GM13977 (cell line): ENCODE measurements at regions not wholly inside any gene's neighbourhood (a gene's known extent, or its start where the extent isn't known, plus 50 kb on each side); places are given as distances from the start of the nearest gene placed in this dataset.
A peak's percentile ranks its signal among the peaks of the same experiment; 100 is the strongest.

Experiments
- DNase-seq: peaks from one replicate; pipeline ENCODE4 v3.0.0; 2012; ENCODE audit warnings: low spot score
- CTCF ChIP-seq: IDR thresholded peaks from 2 replicates; pipeline ENCODE4 v1.5.1; 2012; ENCODE audit warnings: mild to moderate bottlenecking, control low read depth; ENCODE audit not compliant: insufficient read depth; ENCODE audit errors: extremely low read depth, missing control alignments
- in situ Hi-C: fragments of 300-500 bp; cut with MboI; formaldehyde crosslinking; loops from one replicate; pipeline ENCODE4 v1.12.0; 2022; ENCODE audit warnings: low sequenced_read_pairs, low pct_unique_long_range_greater_than_20kb, mixed read lengths, inconsistent platforms; ENCODE audit not compliant: unreplicated experiment

DNA sequence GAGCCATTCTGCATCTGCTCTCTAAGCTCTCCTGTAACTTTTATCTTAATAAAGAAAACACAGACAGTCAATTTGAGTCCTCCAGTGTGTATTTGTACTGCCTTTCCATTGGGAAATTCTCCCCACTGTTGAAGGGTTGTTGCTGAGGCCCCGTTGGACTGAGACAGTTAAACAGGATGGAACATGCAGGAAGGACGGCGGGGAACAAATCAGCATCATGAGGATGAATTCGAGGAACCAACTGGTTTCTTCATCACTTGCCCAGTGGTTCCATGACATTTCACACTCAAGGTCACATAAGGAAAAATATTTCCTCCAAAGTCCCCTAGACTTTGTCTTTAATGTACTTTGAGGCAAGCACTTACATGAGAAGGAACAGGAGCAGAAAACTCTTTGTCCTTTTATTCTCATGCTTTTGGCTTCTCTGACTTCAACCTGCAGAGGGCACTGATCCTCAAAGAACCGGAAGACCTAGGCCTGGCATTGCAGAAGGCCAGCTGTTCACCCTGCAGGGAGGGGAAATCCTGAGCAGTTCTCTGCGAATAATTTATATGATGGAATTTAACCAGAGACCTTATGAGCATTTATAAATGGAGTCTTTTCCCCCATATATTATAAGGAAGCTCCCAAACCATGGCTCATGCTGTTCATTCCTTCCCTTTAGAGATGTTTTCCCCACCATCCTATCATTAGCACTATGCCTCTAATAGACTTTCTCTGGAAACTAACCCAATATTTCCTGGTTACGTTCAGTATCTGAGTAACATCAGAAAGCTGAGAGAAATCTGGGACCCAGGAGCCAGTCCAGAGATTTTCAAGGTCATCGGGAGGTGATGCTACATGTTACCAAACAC lies 55.2 kb upstream of the ADGRF1 start:
- in situ Hi-C loops, result loop anchor here (5.0 kb wide), 1 partner anchor 210 kb away; the partner anchor contains the start of gene TNFRSF21
- peak; percentile 75 for TF ChIP-seq CTCF
- peak; percentile 56 for DNase-seq

DNA sequence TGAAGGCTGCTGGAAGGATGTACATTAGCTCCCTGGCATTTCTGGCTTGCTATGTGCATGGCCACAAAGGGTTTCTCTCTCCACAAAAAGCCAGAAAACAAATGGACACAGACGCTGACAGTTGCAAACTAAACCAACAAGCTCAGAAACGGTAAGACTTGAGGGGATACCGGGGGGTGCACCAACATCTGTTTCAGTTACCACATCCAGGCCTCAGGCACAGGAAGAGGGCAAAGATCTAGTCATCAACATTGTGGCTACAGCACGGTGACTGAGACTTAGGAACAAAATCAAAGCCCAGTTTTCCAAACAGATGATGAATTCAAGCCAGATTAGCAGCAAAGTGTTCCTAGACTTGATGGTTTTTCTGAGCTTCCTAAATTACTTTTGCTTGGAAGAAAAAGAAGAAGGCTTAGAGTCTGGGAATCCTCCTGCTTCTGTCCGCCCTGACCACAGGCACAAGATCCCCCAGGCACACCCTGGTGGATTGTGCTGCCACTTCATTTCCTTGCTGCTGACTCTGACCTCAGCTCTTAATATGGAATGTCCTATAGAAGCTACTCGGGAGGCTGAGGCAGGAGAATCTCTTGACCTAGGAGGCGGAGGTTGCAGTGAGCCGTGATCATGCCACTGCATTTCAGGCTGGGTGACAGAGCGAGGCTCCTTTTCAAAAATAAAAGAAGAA lies 54.2 kb upstream of the ADGRF1 start:
- in situ Hi-C loops, result loop anchor here (5.0 kb wide), 1 partner anchor 211 kb away; the partner anchor contains the start of gene TNFRSF21
- no peak for DNase-seq
- TF ChIP-seq CTCF, result no peak

DNA sequence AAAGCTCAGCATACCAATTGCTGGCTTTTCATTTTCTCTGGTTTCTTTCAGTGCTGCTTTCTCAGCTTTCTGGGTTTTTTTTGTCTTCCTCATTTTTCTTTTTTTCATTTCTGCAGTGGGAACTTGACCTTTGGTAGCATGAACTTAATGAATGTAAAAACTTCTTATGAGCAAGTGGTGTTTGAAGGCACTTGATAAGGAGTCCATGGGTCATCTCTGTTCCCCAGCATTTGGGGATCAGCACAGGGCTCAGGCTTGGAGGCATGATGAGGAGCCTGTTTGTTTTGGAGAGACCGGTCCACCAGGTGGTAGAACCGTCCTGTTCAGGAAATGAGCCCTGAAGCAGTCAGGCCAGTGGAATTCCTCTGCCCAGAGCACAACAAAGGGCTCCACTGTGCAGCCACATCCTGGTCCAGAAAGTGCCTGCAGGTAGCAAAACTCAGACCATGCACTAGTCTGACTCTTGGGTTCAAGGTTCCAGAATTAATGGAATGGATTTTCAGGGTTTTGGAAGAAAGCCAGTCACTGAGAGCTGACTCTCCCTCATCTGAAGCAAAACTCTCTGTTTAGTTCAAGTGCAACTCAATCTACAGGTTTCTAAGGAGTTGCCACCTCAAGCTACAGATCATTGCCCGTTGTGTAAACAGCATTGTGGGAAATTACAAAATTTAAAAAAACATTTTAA lies 52.3 kb upstream of the ADGRF1 start:
- in situ Hi-C loops, result no loop called here
- no peak for TF ChIP-seq CTCF
- no peak for DNase-seq

DNA sequence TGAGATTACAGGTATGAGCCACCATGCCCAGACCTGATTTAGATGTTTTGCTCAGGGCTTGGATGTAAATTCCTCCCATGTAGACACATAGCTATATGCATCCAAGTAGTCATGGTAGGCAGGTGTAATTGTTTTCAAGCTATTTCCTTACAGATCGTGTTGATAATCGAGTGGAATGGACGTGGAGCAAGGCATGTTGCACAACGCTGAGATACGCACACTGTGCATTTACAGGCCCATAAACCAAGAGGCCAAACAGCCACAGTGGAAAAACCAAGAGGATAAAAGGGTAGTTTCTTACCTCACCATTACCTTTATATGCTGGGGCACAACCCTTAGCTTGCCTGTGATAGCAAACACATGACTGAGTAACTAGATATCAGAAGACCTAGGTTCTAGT lies 51.0 kb upstream of the ADGRF1 start:
- no peak for TF ChIP-seq CTCF
- no peak for DNase-seq
- in situ Hi-C loops, result no loop called here

- no peak for TF ChIP-seq CTCF
- in situ Hi-C loops, result no loop called here
- DNase-seq, result no peak
These were observed 49.9 kb upstream of the ADGRF1 start for GRCh38 chr6:47091886-47092668.
